ENCODE measurements at regions not wholly inside any gene's neighbourhood (a gene's known extent, or its start where the extent isn't known, plus 50 kb on each side); places are given as distances from the start of the nearest gene placed in this dataset.

- H3K27ac Mint-ChIP-seq (ENCODE audit: unreplicated experiment), result no peak overlapping the region
- H3K36me3 Mint-ChIP-seq (ENCODE audit: insufficient read depth, unreplicated experiment), result no peaks in the 10 kb centered on the region
- H3K9me3 ChIP-seq, result no peaks in the 10 kb centered on the region
- DNase-seq, result no peak
- H3K4me1 Mint-ChIP-seq (ENCODE audit: low read depth, unreplicated experiment), result peaks cover 6% of the 10 kb centered on the region
- intact Hi-C loops (cut with micrococcal nuclease; ENCODE audit: unreplicated experiment), result no loop called here
- ChIA-PET POLR2A (no interaction called here), CTCF (no interaction called here)
- H3K27me3 Mint-ChIP-seq (ENCODE audit: insufficient read depth, unreplicated experiment), result no peaks in the 10 kb centered on the region
- BruUV-seq (replicated peaks), result no TSS peak
- no peak for TF ChIP-seq CTCF (IDR thresholded peaks at IDR 0.05; ENCODE audit: insufficient read depth in 1 of 2, low read depth in 1 of 2, low read length in 1 of 2, severe bottlenecking in 1 of 2, unreplicated experiment in 1 of 2)
- peaks cover 7% of the 10 kb centered on the region; the same call in 1 of the 2 replicates for H3K4me1 ChIP-seq
- no peaks in the 10 kb centered on the region for H3K36me3 ChIP-seq (ENCODE audit: control insufficient read depth, insufficient read depth, low read length)
- H3K27me3 ChIP-seq (replicated peaks; ENCODE audit: control insufficient read depth, insufficient read depth, low read length), result no peaks in the 10 kb centered on the region
- no peak overlapping the region for H3K4me3 Mint-ChIP-seq (ENCODE audit: unreplicated experiment)
- peaks cover 36% of the 10 kb centered on the region for H3K9me3 Mint-ChIP-seq (ENCODE audit: unreplicated experiment)
- no peak overlapping the region for H3K4me3 ChIP-seq (ENCODE audit: low read depth, low read length)
Observed at GRCh38 chr1:185568155-185569123, 165.8 kb upstream of the HMCN1 start.

- Mint-ChIP-seq H3K27ac (ENCODE audit: unreplicated experiment) (no peak overlapping the region), H3K9me3 (ENCODE audit: unreplicated experiment) (peaks cover 30% of the 10 kb centered on the region), H3K4me3 (ENCODE audit: unreplicated experiment) (no peak overlapping the region), H3K27me3 (ENCODE audit: insufficient read depth, unreplicated experiment) (no peaks in the 10 kb centered on the region), H3K4me1 (ENCODE audit: low read depth, unreplicated experiment) (peaks cover 6% of the 10 kb centered on the region), H3K36me3 (ENCODE audit: insufficient read depth, unreplicated experiment) (no peaks in the 10 kb centered on the region)
- no peak overlapping the region for H3K4me3 ChIP-seq (ENCODE audit: low read depth, low read length)
- H3K36me3 ChIP-seq (ENCODE audit: control insufficient read depth, insufficient read depth, low read length), result no peaks in the 10 kb centered on the region
- peaks cover 7% of the 10 kb centered on the region; the same call in 1 of the 2 replicates for H3K4me1 ChIP-seq
- CTCF ChIA-PET, result no interaction called here
- H3K27me3 ChIP-seq (replicated peaks; ENCODE audit: control insufficient read depth, insufficient read depth, low read length), result no peaks in the 10 kb centered on the region
- BruUV-seq (replicated peaks), result no TSS peak
- H3K9me3 ChIP-seq, result 0 out of 2 replicates have a peak, but pooled peaks cover under 1% of the 10 kb centered on the region
- no peak for TF ChIP-seq CTCF (IDR thresholded peaks at IDR 0.05; ENCODE audit: insufficient read depth in 1 of 2, low read depth in 1 of 2, low read length in 1 of 2, severe bottlenecking in 1 of 2, unreplicated experiment in 1 of 2)
- DNase-seq, result no peak
- intact Hi-C loops (cut with micrococcal nuclease; ENCODE audit: unreplicated experiment), result no loop called here
- POLR2A ChIA-PET, result no interaction called here
Observed at GRCh38 chr1:185567440-185567839, 166.8 kb upstream of the HMCN1 start.

GRCh38 chr1:185566995-185567394 lies 167.2 kb upstream of the HMCN1 start:
- intact Hi-C loops (cut with micrococcal nuclease; ENCODE audit: unreplicated experiment), result no loop called here
- Histone ChIP-seq H3K4me3 (ENCODE audit: low read depth, low read length) (no peak overlapping the region), H3K4me1 (peaks cover 7% of the 10 kb centered on the region; the same call in 1 of the 2 replicates), H3K27me3 (replicated peaks; ENCODE audit: control insufficient read depth, insufficient read depth, low read length) (no peaks in the 10 kb centered on the region), H3K36me3 (ENCODE audit: control insufficient read depth, insufficient read depth, low read length) (no peaks in the 10 kb centered on the region), H3K9me3 (0 out of 2 replicates have a peak, but pooled peaks cover 2% of the 10 kb centered on the region)
- H3K4me3 Mint-ChIP-seq (ENCODE audit: unreplicated experiment), result no peak overlapping the region
- no peak overlapping the region for H3K27ac Mint-ChIP-seq (ENCODE audit: unreplicated experiment)
- ChIA-PET CTCF (no interaction called here), POLR2A (no interaction called here)
- H3K9me3 Mint-ChIP-seq (ENCODE audit: unreplicated experiment), result peaks cover 27% of the 10 kb centered on the region
- DNase-seq, result no peak
- no peaks in the 10 kb centered on the region for H3K36me3 Mint-ChIP-seq (ENCODE audit: insufficient read depth, unreplicated experiment)
- no peaks in the 10 kb centered on the region for H3K27me3 Mint-ChIP-seq (ENCODE audit: insufficient read depth, unreplicated experiment)
- H3K4me1 Mint-ChIP-seq (ENCODE audit: low read depth, unreplicated experiment), result peaks cover 6% of the 10 kb centered on the region
- BruUV-seq (replicated peaks), result no TSS peak
- no peak for TF ChIP-seq CTCF (IDR thresholded peaks at IDR 0.05; ENCODE audit: insufficient read depth in 1 of 2, low read depth in 1 of 2, low read length in 1 of 2, severe bottlenecking in 1 of 2, unreplicated experiment in 1 of 2)
